Fibroblast of the aortic adventitia (primary cell): ENCODE measurements at regions not wholly inside any gene's neighbourhood (a gene's known extent, or its start where the extent isn't known, plus 50 kb on each side); places are given as distances from the start of the nearest gene placed in this dataset.

Experiments used
- DNase-seq: peaks from one replicate; pipeline ENCODE4 v3.0.0-alpha.2; 2010; ENCODE audit warnings: low read depth
- H3K4me3 ChIP-seq: 2 replicates; pipeline ENCODE4 v1.5.1; 2011; ENCODE audit warnings: low read depth, mild to moderate bottlenecking, control low read depth, low read length, moderate library complexity
- TF ChIP-seq, protein P1 (sequence below): IDR thresholded peaks from 2 replicates; pipeline ENCODE4 v1.5.1; 2011; ENCODE audit warnings: mild to moderate bottlenecking, low read length, control low read depth, inconsistent platforms; ENCODE audit not compliant: insufficient read depth

DNA sequence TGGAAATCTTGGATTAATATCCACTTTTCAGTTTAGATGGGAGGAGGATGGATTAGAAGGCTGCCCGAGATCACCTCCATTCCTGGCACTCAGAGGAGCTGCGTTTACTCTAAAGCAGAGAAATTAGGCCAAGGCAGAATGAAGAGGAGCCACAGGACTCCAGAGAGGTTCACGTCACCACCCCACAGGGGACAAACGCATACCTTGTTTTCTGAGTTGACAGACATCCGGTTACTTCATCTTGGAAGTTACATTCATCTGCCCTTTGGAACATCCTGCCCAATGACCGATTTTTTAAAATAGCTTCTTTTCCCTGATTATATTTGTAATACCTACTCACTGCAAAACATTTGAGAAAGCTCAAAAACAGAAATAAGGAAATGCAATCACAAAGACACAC, 220.0 kb downstream of the SOX9 start:
- TF ChIP-seq, protein P1, sequence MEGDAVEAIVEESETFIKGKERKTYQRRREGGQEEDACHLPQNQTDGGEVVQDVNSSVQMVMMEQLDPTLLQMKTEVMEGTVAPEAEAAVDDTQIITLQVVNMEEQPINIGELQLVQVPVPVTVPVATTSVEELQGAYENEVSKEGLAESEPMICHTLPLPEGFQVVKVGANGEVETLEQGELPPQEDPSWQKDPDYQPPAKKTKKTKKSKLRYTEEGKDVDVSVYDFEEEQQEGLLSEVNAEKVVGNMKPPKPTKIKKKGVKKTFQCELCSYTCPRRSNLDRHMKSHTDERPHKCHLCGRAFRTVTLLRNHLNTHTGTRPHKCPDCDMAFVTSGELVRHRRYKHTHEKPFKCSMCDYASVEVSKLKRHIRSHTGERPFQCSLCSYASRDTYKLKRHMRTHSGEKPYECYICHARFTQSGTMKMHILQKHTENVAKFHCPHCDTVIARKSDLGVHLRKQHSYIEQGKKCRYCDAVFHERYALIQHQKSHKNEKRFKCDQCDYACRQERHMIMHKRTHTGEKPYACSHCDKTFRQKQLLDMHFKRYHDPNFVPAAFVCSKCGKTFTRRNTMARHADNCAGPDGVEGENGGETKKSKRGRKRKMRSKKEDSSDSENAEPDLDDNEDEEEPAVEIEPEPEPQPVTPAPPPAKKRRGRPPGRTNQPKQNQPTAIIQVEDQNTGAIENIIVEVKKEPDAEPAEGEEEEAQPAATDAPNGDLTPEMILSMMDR: no peak
- H3K4me3 ChIP-seq: no peak overlapping the region
- no peak for DNase-seq

DNA sequence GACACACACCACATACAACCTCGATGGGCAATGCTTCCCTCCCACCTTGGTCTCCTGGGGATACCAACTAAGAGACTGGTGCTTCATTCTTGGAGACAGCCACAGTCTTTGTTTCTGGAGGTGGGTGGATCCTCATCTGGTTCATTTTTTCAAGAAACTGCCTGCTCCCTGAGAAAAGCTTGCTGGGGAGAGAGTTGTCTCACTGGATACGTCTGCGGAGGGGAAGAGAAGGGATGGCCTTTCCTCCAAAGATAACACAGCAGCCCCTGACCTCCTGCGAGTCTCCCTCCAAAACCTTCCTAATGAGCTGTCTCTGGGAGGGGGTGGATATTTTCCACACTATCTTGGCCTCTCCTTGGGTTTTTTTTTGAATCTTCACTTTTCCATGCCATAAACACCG, 221.2 kb downstream of the SOX9 start:
- TF ChIP-seq, protein P1: no peak
- H3K4me3 ChIP-seq: no peak overlapping the region
- DNase-seq: no peak

DNA sequence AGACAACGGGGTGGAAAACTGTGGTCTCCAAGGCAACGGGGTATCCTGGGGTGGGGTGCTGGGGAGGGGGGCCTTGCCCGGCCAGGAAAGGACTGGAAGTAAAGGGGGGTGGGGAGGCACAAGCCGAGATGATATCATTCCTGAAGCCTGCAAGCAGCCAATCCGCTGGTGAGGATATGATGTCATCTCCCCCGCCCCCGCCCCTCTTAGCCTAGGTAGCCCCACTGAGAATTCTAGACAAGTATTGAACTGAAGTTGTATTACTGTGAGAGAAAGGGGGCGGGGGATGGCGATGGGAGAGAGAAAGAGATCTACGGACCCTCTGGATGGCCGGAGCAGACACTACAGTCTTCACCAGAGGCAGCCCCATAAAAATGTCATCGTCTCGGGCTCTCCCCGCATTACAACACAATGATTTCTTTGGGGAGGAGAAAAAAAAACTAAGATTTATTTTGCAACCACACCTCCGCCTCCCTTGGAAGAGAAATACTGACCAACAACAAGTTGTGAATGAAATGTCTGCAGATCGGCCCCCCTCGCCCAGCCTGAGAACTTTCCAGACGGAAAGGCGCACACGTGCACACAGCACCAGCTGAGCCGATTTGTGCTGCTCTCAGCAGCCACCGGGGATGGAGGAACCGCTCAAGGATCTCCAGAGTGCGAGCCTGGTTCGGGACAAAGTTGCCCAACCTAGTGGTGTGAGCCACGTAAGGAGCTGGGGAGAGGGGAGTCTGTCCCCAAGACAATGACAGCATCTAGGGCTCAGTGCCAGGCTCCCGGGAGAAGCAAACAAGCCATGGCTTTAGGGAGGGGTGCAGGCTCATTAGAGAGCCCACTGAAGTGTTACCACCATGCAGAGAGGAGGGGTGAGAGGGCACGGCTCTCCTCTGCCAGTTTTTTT, 222.1 kb downstream of the SOX9 start:
- H3K4me3 ChIP-seq: no peak overlapping the region
- TF ChIP-seq, protein P1: no peak
- no peak for DNase-seq

DNA sequence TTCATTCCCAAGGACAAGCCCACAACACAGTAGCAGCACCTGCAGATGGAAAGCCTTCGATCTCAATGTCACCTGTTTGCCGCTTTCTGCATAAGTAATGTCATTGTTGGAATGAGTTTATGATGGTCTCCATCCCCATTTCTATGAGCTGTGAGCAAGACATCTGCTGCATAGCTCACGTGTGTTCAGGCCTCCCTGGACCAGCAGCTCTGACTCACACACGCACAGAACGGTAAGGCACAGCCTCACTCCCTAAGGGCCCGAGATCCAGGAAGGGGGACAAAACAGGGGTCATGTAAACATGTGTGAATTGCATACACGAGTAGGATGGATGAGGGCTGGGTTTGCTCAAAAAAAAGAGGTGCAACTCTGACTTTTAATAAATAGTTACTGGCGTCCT, 223.1 kb downstream of the SOX9 start:
- TF ChIP-seq, protein P1: no peak
- DNase-seq: no peak

DNA sequence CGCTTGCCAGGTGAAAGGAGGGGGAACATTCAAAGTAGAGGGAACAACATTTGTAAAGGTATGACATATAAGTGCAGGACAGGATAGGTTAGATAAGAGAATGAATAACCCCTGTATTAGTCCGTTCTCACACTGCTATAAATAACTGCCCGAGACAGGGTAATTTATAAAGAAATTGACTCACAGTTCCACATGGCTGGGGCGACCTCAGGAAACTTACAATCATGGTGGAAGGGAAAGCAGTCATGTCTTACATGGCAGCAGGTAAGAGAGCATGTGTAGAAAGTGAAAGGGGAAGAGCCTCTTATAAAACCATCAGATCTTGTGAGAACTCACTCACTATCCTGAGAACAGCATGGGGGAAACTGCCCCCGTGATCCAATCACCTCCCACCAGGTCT, 223.8 kb downstream of the SOX9 start:
- no peak overlapping the region for H3K4me3 ChIP-seq
- TF ChIP-seq, protein P1: no peak
- DNase-seq: no peak

More for the DNA sequence above, 223.1 kb downstream of the SOX9 start:
- H3K4me3 ChIP-seq: no peak overlapping the region

DNA sequence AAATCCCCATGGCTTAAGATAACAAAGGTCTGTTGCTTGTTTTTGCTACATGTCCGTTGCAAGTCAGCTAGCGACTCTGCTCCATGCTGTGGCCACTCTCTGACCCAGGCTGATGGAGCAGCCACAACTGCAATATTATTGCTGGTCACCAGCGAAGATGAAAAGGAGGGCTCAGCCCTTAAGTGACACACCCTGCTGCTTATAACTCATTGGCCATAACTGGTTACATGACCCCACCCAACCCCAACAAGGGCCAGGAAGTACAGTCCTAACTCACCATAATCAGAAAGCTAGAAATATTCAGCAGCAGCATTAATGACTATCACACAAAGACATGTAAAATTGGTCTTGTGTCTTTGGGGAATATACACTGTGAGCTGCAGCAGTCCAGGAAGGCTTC, 224.3 kb downstream of the SOX9 start:
- no peak for DNase-seq
- H3K4me3 ChIP-seq: no peak overlapping the region
- TF ChIP-seq, protein P1: no peak

DNA sequence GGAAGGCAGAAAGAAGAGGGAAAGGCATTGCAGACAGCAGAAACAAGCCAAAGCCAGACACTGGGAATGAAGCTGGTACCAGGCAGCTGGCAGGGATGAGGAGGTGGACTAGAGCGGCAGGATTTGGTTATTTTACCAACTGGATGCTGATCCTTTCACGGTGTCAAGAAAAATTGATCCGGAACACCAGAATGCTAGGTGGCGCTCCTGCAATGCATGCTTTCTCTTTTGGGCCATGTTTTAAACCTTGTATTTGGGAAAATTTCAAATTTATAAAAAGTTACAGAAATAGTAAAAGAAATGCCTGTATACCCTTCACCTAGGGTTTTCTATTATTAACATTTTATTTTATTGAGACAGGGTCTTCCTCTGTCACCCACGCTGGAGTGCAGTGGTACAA, 224.7 kb downstream of the SOX9 start:
- no peak for DNase-seq
- no peak overlapping the region for H3K4me3 ChIP-seq
- TF ChIP-seq, protein P1: no peak
